K562 (cell line): ENCODE measurements at regions not wholly inside any gene's neighbourhood (a gene's known extent, or its start where the extent isn't known, plus 50 kb on each side); places are given as distances from the start of the nearest gene placed in this dataset.

Source experiments
- ATAC-seq: fragments of 200-7000 bp; cut with Tn5 transposase; 3 replicates; pipeline ENCODE4 v1.9.1; 2020; ENCODE audit warnings: moderate library complexity
- BruUV-seq: library from RNA; stranded (reverse); fragments of 400-500 nt; replicated peaks from 2 replicates; lab custom pipeline; 2021; lab: Mats Ljungman, UMichigan
- CTCF ChIA-PET: fragments of 300-600 bp; formaldehyde crosslinking; extraction: SDS; loops from one replicate; lab custom pipeline; 2021; ENCODE audit warnings: low intra/inter-chr PET ratio; lab: Yijun Ruan, JAX
- POLR2A ChIA-PET: fragments of 300-600, 350-650 bp; sonication (Branson Sonifier 250); formaldehyde crosslinking; extraction: SDS; loops from one replicate; lab custom pipeline; 2021; ENCODE audit warnings: antibody characterized with exemption, inconsistent platforms; lab: Yijun Ruan, JAX
- DNase-seq, 4 experiments: peaks; one replicate each; pipeline versions ENCODE4 v3.0.0 to v3.0.0-alpha.2; 2011 to 2018; ENCODE audit warnings: low spot score in 3 of 4, mixed read lengths in 3 of 4; ENCODE audit errors: extremely low read depth in 1 of 4
- FAIRE-seq: peaks from 2 replicates; lab custom pipeline; 2011; peaks lifted over from hg19 to GRCh38; lab: Jason Lieb, UNC
- H2AFZ ChIP-seq: 2 replicates; pipeline ENCODE4 v1.6.0; 2011; ENCODE audit warnings: low read depth, low read length, control low read depth, inconsistent platforms
- H3K27ac ChIP-seq: fragments of 200-600 bp; 3 replicates; pipeline ENCODE4 v1.8.0; 2011; ENCODE audit warnings: low read depth, mild to moderate bottlenecking, control low read depth, inconsistent platforms, low read length, moderate library complexity, mixed read lengths; ENCODE audit errors: extremely low read depth
- H3K27me3 ChIP-seq, 2 experiments: fragments of 300-600 bp in 1 of 2; 2 replicates in 1 of 2; 3 replicates in 1 of 2; pipeline versions ENCODE4 v1.6.0 to v1.8.0; 2011; ENCODE audit warnings: inconsistent platforms in 2 of 2, low read length in 2 of 2, mild to moderate bottlenecking in 1 of 2, mixed read lengths in 1 of 2, moderate library complexity in 1 of 2; ENCODE audit not compliant: control insufficient read depth in 2 of 2, insufficient read depth in 2 of 2
- H3K36me3 ChIP-seq: fragments of 300-600 bp; 3 replicates; pipeline ENCODE4 v1.8.0; 2011; ENCODE audit warnings: mild to moderate bottlenecking, low read length, inconsistent platforms; ENCODE audit not compliant: control insufficient read depth, insufficient read depth
- H3K4me1 ChIP-seq, 2 experiments: fragments of 200-600 bp in 1 of 2; replicated peaks in 1 of 2; 2 replicates in 1 of 2; 3 replicates in 1 of 2; pipeline versions ENCODE4 v1.5.1 to v1.8.0; 2011; ENCODE audit warnings: inconsistent platforms in 2 of 2, low read length in 2 of 2, mild to moderate bottlenecking in 1 of 2, mixed read lengths in 1 of 2, moderate library complexity in 1 of 2; ENCODE audit not compliant: control insufficient read depth in 2 of 2, insufficient read depth in 2 of 2
- H3K4me2 ChIP-seq: 2 replicates; pipeline ENCODE4 v1.6.1; 2011; ENCODE audit warnings: low read length, control low read depth, inconsistent platforms, mixed read lengths; ENCODE audit not compliant: insufficient read depth
- H3K4me3 ChIP-seq: fragments of 200-600 bp; sonication (generic), shearing (Covaris generic); 2 replicates; pipeline ENCODE4 v1.5.1; 2016; ENCODE audit warnings: control low read depth, inconsistent platforms
- H3K79me2 ChIP-seq: fragments of 200-600 bp; 3 replicates; pipeline ENCODE4 v1.8.0; 2011; ENCODE audit warnings: low read length, inconsistent platforms; ENCODE audit not compliant: control insufficient read depth, insufficient read depth
- H3K9ac ChIP-seq, 2 experiments: 2 replicates each; pipeline versions ENCODE4 v1.6.0 to v1.6.1; 2011; ENCODE audit warnings: low read depth in 2 of 2, low read length in 2 of 2, control low read depth in 1 of 2, inconsistent platforms in 1 of 2, mild to moderate bottlenecking in 1 of 2, mixed read lengths in 1 of 2; ENCODE audit not compliant: insufficient read depth in 1 of 2
- H3K9me1 ChIP-seq: one replicate; pipeline ENCODE4 v1.6.0; 2011; ENCODE audit warnings: inconsistent platforms, mild to moderate bottlenecking, low read length, moderate library complexity; ENCODE audit not compliant: control insufficient read depth, insufficient read depth
- H3K9me3 ChIP-seq: replicated peaks from 2 replicates; pipeline ENCODE4 v1.5.1; 2011; ENCODE audit warnings: low read depth, low read length, inconsistent platforms; ENCODE audit not compliant: control insufficient read depth, insufficient read depth
- H4K20me1 ChIP-seq: replicated peaks from 2 replicates; pipeline ENCODE4 v1.6.1; 2011; ENCODE audit warnings: low read length, inconsistent platforms, mixed read lengths; ENCODE audit not compliant: control insufficient read depth, insufficient read depth
- ARID4B ChIP-seq: sonication (generic); formaldehyde crosslinking; IDR thresholded peaks from 2 replicates; pipeline ENCODE4 v1.8.0; 2022; ENCODE audit warnings: mild to moderate bottlenecking, missing genetic modification reagents
- ARNT ChIP-seq, 2 experiments: fragments of 450-650 bp; IDR thresholded peaks; 2 replicates each; pipeline ENCODE4 v1.6.1; 2016; ENCODE audit warnings: mild to moderate bottlenecking in 1 of 2
- CBFA2T2 ChIP-seq: fragments of 450-650 bp; conservative IDR thresholded peaks from 2 replicates; pipeline ENCODE4 v1.6.1; 2017; ENCODE audit warnings: mild to moderate bottlenecking
- CEBPB ChIP-seq: fragments of 450-650 bp; IDR thresholded peaks from 2 replicates; pipeline ENCODE4 v1.6.1; 2016; ENCODE audit warnings: missing genetic modification characterization, missing compliant biosample characterization
- ETS2 ChIP-seq: IDR thresholded peaks from 2 replicates; pipeline ENCODE4 v1.6.1; 2016; ENCODE audit warnings: borderline replicate concordance, missing genetic modification characterization, mild to moderate bottlenecking, moderate library complexity, missing compliant biosample characterization; ENCODE audit not compliant: poor library complexity, severe bottlenecking
- FOXP1 ChIP-seq: sonication (generic); formaldehyde crosslinking; IDR thresholded peaks from 2 replicates; pipeline ENCODE4 v1.8.0; 2022; ENCODE audit warnings: mild to moderate bottlenecking, missing genetic modification reagents
- GATAD2B ChIP-seq: fragments of 450-650 bp; IDR thresholded peaks from 2 replicates; pipeline ENCODE4 v1.6.1; 2017; ENCODE audit warnings: mild to moderate bottlenecking, borderline replicate concordance
- IFI16 ChIP-seq: fragments of 250-450 bp; sonication (Bioruptor Pico); IDR thresholded peaks from 2 replicates; pipeline ENCODE4 v2.1.2; 2022; ENCODE audit warnings: mild to moderate bottlenecking, inconsistent platforms
- JUN ChIP-seq, 2 experiments: sonication (generic) in 1 of 2; formaldehyde crosslinking in 1 of 2; IDR thresholded peaks; 2 replicates each; pipeline versions ENCODE4 v1.6.1 to v1.8.0; 2012 to 2022; ENCODE audit warnings: borderline replicate concordance in 2 of 2, mild to moderate bottlenecking in 2 of 2, improper control_type of control experiment in 1 of 2, low read depth in 1 of 2, low read length in 1 of 2, missing genetic modification reagents in 1 of 2
- KLF6 ChIP-seq: fragments of 250-450 bp; sonication (Bioruptor Pico); IDR thresholded peaks from 2 replicates; pipeline ENCODE4 v1.4.0; 2020; ENCODE audit warnings: mild to moderate bottlenecking, moderate library complexity, borderline replicate concordance
- PPARD ChIP-seq: fragments of 250-450 bp; sonication (Bioruptor Pico); IDR thresholded peaks from 2 replicates; pipeline ENCODE4 v1.8.0; 2022; ENCODE audit warnings: inconsistent platforms, mild to moderate bottlenecking, moderate library complexity
- ZFX ChIP-seq: sonication (generic); formaldehyde crosslinking; IDR thresholded peaks from 2 replicates; pipeline ENCODE4 v1.8.0; 2022; ENCODE audit warnings: mild to moderate bottlenecking, missing genetic modification reagents, moderate library complexity
- ZNF217 ChIP-seq: sonication (generic); formaldehyde crosslinking; IDR thresholded peaks from 2 replicates; pipeline ENCODE4 v1.8.0; 2022; ENCODE audit warnings: mild to moderate bottlenecking, missing genetic modification reagents
- ZNF280A ChIP-seq: fragments of 450-650 bp; IDR thresholded peaks from 2 replicates; pipeline ENCODE4 v1.6.1; 2018; ENCODE audit warnings: mild to moderate bottlenecking, low read depth; ENCODE audit not compliant: partially characterized antibody
- ZNF280B ChIP-seq: fragments of 250-450 bp; sonication (Bioruptor Pico); IDR thresholded peaks from 2 replicates; pipeline ENCODE4 v1.5.1; 2021; ENCODE audit warnings: mild to moderate bottlenecking
- ZNF431 ChIP-seq: sonication (generic); formaldehyde crosslinking; IDR thresholded peaks from 2 replicates; pipeline ENCODE4 v1.8.0; 2022; ENCODE audit warnings: mild to moderate bottlenecking, missing genetic modification reagents
- ZNF79 ChIP-seq: fragments of 250-450 bp; sonication (Bioruptor Pico); IDR thresholded peaks from 2 replicates; pipeline ENCODE4 v1.4.0; 2020; ENCODE audit warnings: low read depth, mild to moderate bottlenecking, moderate library complexity
- WGBS: fragments of 100-300 bp; shearing (Covaris generic); methylation state at CpG from one replicate; pipeline ENCODE4 v1.1.6; 2016; ENCODE audit warnings: low coverage, mixed read lengths; ENCODE audit not compliant: insufficient coverage; ENCODE audit errors: missing lambda C conversion rate; 5-methylcytosine and 5-hydroxymethylcytosine counted together
- in situ Hi-C: fragments of 300-500 bp; cut with MboI; formaldehyde crosslinking; loops from 4 replicates; pipeline ENCODE4 v1.15.0; 2018; ENCODE audit warnings: inconsistent platforms, mixed read lengths
- intact Hi-C: fragments of 100-400 bp; cut with micrococcal nuclease; formaldehyde crosslinking; loops from 2 replicates; pipeline ENCODE4 v1.14.2; 2022

GRCh38 chr11:37407461-37407860, 809.4 kb upstream of the RAG2 start:
- FAIRE-seq, result no peak
- no peak for ATAC-seq
- H3K36me3 ChIP-seq, result no peaks in the 10 kb centered on the region
- WGBS, result 0% methylated on average over 2 of the region's 2 CpGs
- H3K4me1 ChIP-seq, result no peaks in the 10 kb centered on the region
- H3K9me3 ChIP-seq, result no peaks in the 10 kb centered on the region
- H3K4me3 ChIP-seq, result no peak overlapping the region
- H3K9ac ChIP-seq, result no peak overlapping the region
- H3K27ac ChIP-seq, result no peak overlapping the region
- H2AFZ ChIP-seq, result no peak overlapping the region
- BruUV-seq, result no TSS peak
- no peaks in the 10 kb centered on the region for H4K20me1 ChIP-seq
- no peaks in the 10 kb centered on the region for H3K79me2 ChIP-seq
- in situ Hi-C loops (no loop called here), intact Hi-C loops (no loop called here)
- CTCF ChIA-PET, result no interaction called here
- H3K27me3 ChIP-seq, result no peaks in the 10 kb centered on the region
- H3K4me2 ChIP-seq, result no peak overlapping the region
- no peak for DNase-seq
- POLR2A ChIA-PET, result no interaction called here
- H3K9me1 ChIP-seq, result no peaks in the 10 kb centered on the region
- TF ChIP-seq PPARD (CRISPR knock-in tag) (no peak), ZNF280B (CRISPR knock-in tag) (no peak), GATAD2B (no peak), JUN (IDR thresholded peaks at IDR 0.05; ENCODE audit: borderline replicate concordance, low read depth, low read length) (no peak), JUN (CRISPR knock-in tag; IDR thresholded peaks at IDR 0.05; ENCODE audit: borderline replicate concordance) (no peak), ARID4B (CRISPR knock-in tag) (no peak), ZNF79 (CRISPR knock-in tag) (no peak), IFI16 (CRISPR knock-in tag) (no peak), ARNT (IDR thresholded peaks at IDR 0.05) (no peak), CBFA2T2 (no peak), KLF6 (no peak), ZNF280A (no peak), FOXP1 (CRISPR knock-in tag) (no peak), CEBPB (tag) (no peak), ZFX (CRISPR knock-in tag) (no peak), ZNF431 (no peak), ETS2 (tag) (no peak), ZNF217 (CRISPR knock-in tag) (no peak)
